ENCODE measurements at regions not wholly inside any gene's neighbourhood (a gene's known extent, or its start where the extent isn't known, plus 50 kb on each side); places are given as distances from the start of the nearest gene placed in this dataset.

DNA sequence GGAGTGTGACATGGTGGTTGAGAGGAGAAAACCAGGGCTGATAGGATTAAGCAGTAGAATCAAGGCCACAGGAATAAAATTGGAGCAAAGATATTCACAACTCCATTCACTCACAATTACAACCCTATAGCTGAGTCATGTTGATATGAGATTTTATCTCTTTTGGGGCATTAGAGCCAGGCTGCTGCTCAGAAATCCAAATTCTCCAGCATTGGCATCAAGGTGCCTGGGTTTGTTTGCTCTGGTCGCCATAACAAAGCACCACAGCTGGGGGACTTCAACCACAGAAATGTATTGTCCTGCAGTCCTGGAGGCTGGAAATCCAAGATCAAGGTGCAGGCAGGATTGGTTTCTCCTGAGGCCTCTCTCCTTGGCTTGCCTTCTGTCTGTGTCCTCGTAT is 52.5 kb upstream of the GRB10 start:
- H3K27me3 Mint-ChIP-seq (ENCODE audit: low read depth), result peaks cover 33% of the 10 kb centered on the region

DNA sequence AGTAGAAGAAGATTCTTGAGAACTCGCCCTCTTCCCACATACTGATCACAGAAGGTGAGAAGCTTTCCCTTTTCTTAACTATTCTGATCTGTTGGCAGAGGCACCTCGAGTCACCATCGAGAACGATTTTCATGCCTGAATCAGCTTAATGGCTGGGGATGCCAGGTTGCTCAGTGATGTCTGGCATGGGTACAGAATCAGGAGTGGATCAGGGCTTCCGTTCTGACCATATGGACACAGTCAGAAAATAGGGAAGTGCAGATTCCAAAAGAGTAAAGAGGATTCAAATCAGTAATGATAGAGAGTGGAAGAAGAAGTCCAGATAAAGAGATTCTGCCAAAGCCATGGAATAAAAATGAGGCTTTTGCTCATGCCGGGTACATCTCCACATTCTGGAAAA is 52.0 kb upstream of the GRB10 start:
- Mint-ChIP-seq H3K9me3 (peaks cover 7% of the 10 kb centered on the region), H3K4me3 (no peak overlapping the region), H3K4me1 (ENCODE audit: low read depth) (peaks cover 29% of the 10 kb centered on the region), H3K36me3 (ENCODE audit: low read depth) (no peaks in the 10 kb centered on the region), H3K27ac (no peak overlapping the region), H3K27me3 (ENCODE audit: low read depth) (peaks cover 30% of the 10 kb centered on the region)
- DNase-seq (ENCODE audit: low spot score), result no peak

More for the DNA sequence above, 52.5 kb upstream of the GRB10 start:
- DNase-seq (ENCODE audit: low spot score), result no peak
- Mint-ChIP-seq H3K36me3 (ENCODE audit: low read depth) (no peaks in the 10 kb centered on the region), H3K27ac (no peak overlapping the region), H3K9me3 (peaks cover 7% of the 10 kb centered on the region), H3K4me3 (no peak overlapping the region), H3K4me1 (ENCODE audit: low read depth) (peaks cover 29% of the 10 kb centered on the region)

DNA sequence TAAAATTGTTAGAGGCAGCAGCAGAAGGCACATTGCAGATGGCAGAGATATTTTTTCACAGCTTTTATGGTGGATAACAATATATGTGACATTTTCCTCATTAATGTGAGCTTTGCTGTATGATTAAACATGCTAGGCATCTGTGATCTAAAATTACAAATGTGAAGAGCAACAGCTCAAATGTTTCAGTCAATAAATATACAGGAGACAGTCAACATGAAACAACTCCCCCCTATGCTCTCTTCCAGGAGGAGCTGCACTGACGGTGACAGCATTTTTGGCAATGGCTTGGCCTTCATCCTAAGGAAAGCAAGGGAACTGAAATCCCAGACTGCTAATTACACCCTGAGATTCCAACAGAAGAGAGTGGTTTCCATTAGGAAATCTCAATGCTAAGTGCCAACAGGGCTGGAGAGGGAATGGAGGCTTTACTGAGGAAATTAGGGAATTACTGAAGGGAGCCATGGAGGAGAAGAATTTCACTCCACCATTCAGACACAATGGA is 51.4 kb upstream of the GRB10 start:
- Mint-ChIP-seq H3K27me3 (ENCODE audit: low read depth) (peaks cover 29% of the 10 kb centered on the region), H3K9me3 (peaks cover 7% of the 10 kb centered on the region), H3K4me1 (ENCODE audit: low read depth) (peaks cover 32% of the 10 kb centered on the region), H3K36me3 (ENCODE audit: low read depth) (no peaks in the 10 kb centered on the region), H3K27ac (peak overlapping the region; percentile 67), H3K4me3 (no peak overlapping the region)
- DNase-seq (ENCODE audit: low spot score), result no peak

DNA sequence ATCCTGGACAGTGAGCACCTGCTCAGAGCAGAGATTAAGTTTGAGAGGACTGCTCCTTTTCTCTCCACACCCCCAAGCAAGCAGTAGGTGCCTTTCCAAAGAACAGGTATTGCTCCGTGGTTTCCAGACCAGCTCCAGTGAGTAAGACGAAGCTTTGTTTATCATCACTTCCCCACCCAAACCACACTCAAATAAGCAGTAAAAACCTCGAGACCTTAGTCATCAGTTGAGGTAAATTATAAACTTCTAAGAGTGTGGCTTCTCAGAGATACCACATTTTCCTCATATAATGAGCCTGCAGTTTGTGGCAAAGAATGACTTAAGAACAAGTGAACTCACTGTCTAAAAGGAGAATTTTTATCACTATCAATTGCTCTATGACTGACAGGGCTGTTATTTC is 50.0 kb upstream of the GRB10 start:
- Mint-ChIP-seq H3K27ac (peak overlapping the region; percentile 67), H3K9me3 (peaks cover 7% of the 10 kb centered on the region), H3K36me3 (ENCODE audit: low read depth) (no peaks in the 10 kb centered on the region), H3K4me3 (peak overlapping the region; percentile 38), H3K27me3 (ENCODE audit: low read depth) (peaks cover 18% of the 10 kb centered on the region), H3K4me1 (ENCODE audit: low read depth) (peaks cover 37% of the 10 kb centered on the region)
- peak; percentile 67 for DNase-seq (ENCODE audit: low spot score)
